GM04504 (cell line): ENCODE measurements at regions not wholly inside any gene's neighbourhood (a gene's known extent, or its start where the extent isn't known, plus 50 kb on each side); places are given as distances from the start of the nearest gene placed in this dataset.

ENCODE experiments used
- DNase-seq: peaks from one replicate; pipeline ENCODE4 v3.0.0-alpha.2; 2012; ENCODE audit warnings: low read depth

GRCh38 chrX:110430293-110431076 lies 71.8 kb downstream of the RTL9 start:
- DNase-seq = no peak

- DNase-seq = no peak
These were observed 73.7 kb downstream of the RTL9 start for GRCh38 chrX:110432091-110432905.

- DNase-seq = no peak
These were observed 74.2 kb downstream of the RTL9 start for GRCh38 chrX:110432906-110433215.

- no peak for DNase-seq
These were observed 76.5 kb downstream of the RTL9 start for GRCh38 chrX:110435196-110435595.

- DNase-seq = no peak
These were observed 77.9 kb downstream of the RTL9 start for GRCh38 chrX:110436523-110436922.

DNA sequence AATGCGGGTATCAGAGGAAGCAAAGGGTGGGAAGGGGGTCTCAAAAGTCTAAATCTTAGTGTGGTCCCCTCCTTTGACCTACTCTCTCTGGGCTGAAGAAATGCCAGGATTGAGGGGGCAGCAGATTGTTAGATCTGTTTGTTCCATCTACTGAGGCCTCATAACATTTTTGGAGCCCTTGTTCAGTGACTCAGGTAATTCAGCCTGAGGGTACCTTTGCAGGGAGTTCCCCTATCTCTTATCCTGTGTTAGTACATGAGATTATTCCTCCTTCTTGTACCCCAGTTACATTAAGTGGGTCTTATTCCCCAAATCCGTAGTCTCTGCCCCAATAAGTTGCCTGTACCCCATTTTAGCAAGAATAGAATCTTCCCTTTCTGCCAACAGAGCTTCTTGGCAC lies 79.0 kb downstream of the RTL9 start:
- DNase-seq = no peak

DNA sequence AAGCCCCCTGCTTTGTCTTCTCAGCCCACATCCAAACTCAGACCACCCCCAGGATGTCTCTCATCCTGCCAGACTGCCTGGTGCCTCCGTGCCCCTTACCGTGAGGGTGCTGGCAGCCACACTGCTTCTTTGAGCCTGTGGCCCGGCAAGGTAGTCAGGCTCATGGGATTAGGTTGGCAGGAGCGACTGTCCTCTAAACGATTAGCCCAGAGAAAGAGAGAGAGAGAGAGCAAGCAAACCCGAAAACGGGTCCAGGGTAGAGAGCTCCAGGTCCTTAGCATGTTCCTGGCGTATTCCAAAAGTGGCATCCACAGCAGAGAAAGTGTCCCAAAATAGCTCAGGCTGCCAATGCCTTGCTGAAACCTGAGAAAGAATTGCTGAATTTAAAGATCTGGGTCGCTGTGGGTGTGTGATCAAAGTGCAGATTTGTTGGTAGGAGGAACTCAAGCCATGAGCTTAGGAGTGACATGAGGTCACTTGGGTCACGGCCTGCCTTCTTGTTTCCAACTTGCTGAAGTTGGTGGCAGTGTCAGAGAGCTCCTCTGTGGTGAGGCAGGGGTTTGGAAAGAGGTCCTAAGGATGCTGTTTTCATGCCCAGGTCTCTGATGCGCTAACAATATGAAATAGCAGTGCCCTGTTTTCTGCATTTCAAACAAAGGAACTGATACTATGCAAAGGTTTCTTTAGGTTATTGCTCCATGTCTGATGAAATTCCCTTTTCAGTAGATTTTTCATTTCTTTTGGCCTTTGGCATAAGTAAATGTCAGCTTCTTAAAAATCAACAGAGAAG lies 81.6 kb downstream of the RTL9 start:
- DNase-seq = no peak

DNA sequence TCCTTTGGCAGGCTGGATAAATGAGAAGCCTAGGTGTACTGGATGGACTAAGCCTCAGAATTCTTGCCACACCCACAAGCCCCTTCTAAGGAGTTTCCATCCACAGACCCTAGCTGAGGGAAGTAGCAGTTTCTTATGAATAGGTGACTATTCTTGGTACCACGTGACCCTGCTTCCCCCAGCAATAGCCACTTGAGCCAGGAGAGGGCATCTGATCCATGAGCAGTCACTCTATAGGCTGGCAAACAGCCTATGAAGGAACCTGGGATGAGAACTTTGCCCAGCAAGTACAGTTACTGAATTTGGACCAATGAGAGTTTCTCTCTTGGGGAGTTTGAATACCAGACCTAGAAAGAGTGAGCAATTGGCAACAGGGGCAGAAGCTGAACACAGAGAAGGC lies 84.0 kb downstream of the RTL9 start:
- DNase-seq = no peak

DNA sequence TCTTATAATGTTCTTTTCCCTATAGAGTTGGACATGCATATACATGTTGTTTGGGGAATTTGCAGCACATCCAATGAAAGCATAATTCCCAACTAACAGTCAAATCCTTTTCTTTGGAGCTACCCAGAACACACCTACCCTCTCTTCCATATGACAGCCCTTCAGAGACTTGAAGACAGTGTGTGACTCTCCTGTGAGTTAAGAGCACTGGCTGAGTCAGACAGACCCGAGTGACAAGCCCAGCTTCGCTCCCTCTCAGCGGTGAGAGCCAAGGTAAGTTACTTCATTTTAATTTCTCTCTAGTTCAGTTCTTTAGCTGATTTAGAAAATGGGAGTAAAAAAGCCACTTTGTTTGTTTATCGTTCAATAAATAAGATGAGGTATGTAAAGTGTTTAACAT lies 86.3 kb downstream of the RTL9 start:
- DNase-seq = no peak

DNA sequence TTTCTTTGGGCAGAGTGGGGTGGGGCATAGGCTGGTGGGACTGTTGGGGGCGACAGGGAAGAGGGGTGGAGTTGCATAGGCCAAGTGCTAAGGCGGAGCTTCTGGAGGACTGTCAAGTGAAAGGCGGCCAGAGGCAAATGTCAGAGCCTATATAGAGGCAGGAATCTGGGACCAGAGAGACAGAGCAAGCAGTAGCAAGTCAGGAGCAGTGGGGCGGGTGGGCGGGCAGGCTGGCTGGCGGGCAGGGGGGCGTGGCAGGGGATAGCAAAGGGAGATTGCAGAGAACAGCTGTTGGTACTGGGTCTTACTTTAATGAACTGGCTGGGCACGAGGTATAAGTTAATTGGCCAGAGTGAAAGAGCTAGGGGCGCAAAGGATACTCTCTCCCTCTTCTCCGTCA lies 89.8 kb downstream of the RTL9 start:
- DNase-seq = no peak

DNA sequence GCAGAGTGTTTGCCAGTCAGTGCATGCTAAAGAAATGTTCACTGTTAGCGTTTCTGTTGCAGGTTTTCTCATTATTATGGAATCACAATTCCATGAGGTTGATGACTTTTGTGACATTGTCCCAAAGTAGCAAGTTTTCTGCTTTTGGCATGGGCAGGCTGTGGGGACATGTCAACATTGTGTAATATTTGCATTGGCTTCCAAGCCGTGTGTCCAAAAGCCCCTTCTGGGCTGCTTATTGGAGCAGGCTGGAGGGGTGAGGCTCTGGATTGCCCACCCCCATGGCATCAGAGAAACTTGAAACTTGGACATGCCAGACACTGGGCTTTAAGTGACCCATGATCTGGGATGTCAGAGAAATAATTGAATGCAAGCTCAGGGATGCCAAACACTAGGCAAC lies 90.7 kb downstream of the RTL9 start:
- no peak for DNase-seq

DNA sequence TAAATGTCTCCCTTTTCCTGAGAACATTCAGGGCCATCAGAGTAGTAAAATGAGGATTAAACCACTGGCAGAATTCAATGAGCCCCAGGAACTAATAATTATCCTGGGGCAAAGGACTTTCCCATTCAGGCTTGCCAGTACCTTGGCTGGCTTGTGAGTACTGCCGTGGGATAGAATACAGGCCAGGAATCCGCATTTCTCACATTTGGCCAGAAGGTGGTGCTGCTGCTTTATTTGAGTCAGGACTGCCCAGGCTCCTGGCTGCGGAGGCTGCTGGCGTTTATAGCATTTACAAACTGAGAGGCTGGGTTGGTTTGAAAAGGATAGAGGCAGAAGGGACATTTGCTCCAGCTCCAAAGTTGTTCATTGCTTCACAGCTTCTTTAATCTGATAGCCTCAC lies 91.4 kb downstream of the RTL9 start:
- peak; percentile 49 for DNase-seq

GRCh38 chrX:110454336-110454735 lies 95.7 kb downstream of the RTL9 start:
- no peak for DNase-seq

DNA sequence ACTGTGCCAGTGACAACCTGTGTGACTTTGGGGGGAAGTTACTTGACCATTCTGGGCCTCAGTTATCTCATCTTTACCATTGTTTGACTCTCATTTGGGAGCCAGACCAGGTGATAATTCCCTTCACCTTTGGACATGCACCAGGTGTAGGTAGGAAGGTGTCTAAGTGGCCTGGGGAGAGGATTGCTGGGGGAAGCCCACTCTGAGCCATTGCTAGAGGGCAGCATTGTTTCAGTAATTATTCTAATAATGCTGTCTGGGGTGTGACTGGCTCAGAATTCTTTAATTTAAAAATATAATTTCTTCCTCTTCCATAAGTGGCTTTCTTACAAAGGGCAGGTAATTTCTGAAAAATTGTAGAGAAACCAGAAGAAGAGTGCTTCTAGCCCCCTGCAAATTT lies 104.3 kb downstream of the RTL9 start:
- DNase-seq = no peak

DNA sequence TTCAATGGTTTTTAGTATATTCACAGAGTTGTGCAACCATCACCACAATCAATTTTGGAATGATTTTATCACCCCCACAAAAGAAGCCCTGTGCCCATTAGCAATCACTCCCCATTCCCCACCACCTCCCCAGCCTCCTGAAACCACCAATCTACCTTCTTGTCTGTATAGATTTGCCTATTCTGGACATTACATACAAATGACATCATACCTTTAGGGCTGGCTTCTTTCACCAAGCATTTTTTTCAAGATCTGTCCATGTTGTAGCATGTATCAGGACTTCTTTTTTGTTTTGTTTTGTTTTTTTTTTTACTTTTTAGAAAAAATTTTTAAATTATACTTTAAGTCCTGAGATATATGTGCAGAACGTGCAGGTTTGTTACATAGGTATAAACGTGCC lies 108.1 kb downstream of the RTL9 start:
- DNase-seq = no peak

DNA sequence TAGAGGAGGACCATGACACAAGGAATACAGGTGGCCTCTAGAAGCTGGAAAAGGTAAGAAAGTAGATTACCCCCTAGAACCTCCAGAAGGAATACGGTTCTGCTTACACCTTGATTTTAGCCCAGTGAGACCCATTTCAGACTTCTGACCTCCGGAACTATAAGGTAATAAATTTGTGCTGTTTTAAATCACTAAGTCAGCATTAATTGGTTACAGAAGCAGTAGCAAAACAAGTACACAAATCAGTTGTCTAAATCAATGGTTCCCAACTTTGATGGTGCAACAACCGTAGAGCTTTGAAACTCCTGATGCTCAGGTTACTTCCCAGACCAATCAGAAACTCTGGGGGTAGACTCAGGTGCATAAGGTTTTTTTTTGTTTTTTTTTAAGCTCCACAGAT lies 113.6 kb downstream of the RTL9 start:
- no peak for DNase-seq

DNA sequence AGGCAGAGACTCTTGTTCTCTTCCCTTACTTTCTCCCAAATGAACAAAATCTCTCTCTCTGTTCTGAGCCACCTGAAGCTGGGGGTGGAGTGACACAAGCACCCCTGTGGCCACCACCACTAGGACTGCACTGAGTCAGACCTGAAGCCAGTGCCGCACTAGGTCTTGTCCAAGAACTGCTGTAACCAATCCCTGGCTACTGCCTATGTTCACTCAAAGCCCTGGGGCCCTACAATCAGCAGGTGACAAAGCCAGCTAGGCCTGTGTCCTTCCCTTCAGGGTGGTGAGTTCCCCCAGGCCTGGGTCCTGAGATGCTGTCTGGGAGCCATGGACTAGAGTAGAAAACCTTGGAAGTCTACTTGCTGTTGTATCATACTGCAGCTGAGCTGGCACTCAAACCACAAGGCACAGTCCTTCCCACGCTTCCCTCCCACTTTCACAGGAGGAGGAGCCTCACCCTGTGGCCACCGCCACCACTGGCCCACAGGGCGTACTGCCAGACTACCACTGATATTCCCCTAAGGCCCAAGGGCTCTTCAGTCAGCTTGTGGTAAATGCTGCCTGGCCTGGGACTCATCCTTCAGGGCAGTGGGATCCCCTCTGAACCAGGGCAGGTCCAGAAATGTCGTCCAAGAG lies 119.1 kb downstream of the RTL9 start:
- DNase-seq = no peak

DNA sequence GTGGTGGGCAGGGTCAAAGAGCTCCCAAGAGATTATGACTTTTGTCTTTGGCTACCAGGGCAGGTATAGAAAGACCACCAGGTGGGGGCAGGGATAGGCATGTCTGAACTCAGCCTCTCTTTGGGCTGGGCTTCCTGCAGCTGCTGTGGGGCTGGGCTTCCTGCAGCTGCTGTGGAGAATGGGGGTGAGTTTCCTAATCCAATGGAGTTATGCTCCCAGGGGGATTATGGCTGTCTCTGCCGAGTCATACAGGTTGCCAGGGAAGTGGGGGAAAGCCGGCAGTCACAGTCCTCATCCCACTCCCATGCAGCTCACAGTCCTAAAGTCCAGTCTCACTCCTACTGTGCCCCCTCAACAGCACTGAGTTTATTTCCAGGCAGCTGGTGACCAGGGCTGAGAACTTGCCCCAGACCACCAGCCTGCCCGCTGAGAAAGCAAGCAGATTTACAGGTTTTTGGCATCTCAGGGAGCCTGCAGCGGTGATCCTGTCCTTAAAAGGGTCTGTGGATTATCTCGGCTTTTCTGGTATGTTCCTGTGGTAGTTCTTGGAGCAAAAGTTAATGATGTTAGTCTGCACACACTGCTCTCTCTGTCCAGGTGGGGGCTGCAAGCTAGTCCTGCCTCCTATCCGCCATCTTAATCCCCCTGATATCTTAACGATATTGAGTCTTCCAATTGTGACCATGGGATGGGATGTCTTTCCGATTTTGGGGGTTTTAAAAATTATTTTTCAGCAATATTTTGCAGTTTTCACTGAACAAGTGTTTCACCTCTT lies 133.4 kb downstream of the RTL9 start:
- no peak for DNase-seq

GRCh38 chrX:110504947-110505346 lies 146.3 kb downstream of the RTL9 start:
- DNase-seq = no peak

DNA sequence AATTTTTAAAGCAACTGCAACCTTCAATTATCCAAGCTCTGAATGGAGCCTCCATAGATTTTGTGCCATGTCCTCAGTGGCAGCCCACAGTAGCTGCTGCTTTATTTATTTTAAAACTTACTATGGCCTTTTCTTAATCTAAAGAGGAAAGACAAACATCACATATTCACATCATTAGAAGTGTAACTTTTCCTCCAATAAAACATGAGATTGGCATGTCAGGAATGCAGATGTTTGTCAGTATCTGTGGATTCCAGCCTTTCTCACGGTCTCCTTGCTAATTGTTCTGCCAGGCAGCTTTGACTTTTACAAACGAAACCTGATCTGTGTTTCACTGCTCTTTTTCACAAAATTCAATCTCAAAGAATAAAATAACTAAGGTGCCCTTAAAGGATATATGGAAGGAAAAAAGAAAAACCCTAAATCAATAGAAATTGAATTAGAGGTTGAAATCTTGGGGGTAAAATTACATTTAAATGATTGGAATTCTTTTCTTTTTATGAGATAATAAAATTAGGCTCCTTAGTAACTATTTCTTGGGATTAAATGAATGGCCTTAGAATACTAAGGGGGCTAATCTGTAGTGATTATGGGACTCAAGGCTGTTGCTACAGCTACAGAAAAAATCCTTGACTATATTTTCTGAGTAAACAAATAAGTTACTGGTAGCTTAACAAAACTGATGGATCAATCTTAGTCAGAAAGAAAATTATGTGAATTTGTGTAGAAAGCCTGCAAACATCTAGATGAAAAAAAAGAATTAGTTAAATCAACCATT lies 151.3 kb downstream of the RTL9 start:
- peak; percentile 7 for DNase-seq

DNA sequence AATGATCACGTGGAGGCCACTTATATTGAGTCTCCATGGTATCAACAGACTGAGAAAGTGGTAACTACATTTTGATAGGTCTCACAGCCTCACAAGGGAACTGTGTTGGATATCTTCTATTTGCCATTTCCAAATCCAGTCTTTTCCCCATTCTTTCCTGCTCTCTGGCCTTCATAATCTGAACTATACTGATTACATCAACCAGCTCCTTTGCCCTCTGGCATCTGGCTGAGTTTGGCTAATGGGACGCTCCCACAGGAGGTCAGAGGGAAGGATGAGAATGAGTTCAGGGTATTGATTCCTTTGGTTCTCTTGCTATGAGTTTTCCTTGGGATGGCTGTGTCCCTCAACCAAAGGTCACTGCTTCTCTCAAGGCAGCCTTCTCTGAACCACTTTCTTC lies 152.6 kb downstream of the RTL9 start:
- no peak for DNase-seq
